ENCODE measurements at regions not wholly inside any gene's neighbourhood (a gene's known extent, or its start where the extent isn't known, plus 50 kb on each side); places are given as distances from the start of the nearest gene placed in this dataset.

GRCh38 chr2:221106241-221106640 is 465.9 kb downstream of the EPHA4 start:
- no peaks in the 10 kb centered on the region for H3K36me3 Mint-ChIP-seq (ENCODE audit: insufficient read depth, unreplicated experiment)
- CTCF ChIA-PET, result no interaction called here
- no peaks in the 10 kb centered on the region for H3K9me3 Mint-ChIP-seq (ENCODE audit: unreplicated experiment)
- H3K4me1 Mint-ChIP-seq (ENCODE audit: insufficient read depth, unreplicated experiment), result peaks cover 15% of the 10 kb centered on the region
- H3K27ac Mint-ChIP-seq (ENCODE audit: low read depth, unreplicated experiment), result no peak overlapping the region
- intact Hi-C loops (cut with micrococcal nuclease), result no loop called here
- no peak for DNase-seq (ENCODE audit: unreplicated experiment)
- TF ChIP-seq, protein P1, sequence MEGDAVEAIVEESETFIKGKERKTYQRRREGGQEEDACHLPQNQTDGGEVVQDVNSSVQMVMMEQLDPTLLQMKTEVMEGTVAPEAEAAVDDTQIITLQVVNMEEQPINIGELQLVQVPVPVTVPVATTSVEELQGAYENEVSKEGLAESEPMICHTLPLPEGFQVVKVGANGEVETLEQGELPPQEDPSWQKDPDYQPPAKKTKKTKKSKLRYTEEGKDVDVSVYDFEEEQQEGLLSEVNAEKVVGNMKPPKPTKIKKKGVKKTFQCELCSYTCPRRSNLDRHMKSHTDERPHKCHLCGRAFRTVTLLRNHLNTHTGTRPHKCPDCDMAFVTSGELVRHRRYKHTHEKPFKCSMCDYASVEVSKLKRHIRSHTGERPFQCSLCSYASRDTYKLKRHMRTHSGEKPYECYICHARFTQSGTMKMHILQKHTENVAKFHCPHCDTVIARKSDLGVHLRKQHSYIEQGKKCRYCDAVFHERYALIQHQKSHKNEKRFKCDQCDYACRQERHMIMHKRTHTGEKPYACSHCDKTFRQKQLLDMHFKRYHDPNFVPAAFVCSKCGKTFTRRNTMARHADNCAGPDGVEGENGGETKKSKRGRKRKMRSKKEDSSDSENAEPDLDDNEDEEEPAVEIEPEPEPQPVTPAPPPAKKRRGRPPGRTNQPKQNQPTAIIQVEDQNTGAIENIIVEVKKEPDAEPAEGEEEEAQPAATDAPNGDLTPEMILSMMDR (IDR thresholded peaks at IDR 0.05; ENCODE audit: unreplicated experiment), result no peak
- no TSS peak for BruUV-seq (replicated peaks)
- POLR2A ChIA-PET, result no interaction called here
- no peak overlapping the region for H3K4me3 Mint-ChIP-seq (ENCODE audit: unreplicated experiment)
- H3K27me3 Mint-ChIP-seq (ENCODE audit: insufficient read depth, unreplicated experiment), result no peaks in the 10 kb centered on the region

- ChIA-PET CTCF (no interaction called here), POLR2A (interaction anchor here (0.5 to 0.7 kb wide), 2 partner anchors 11 to 71 kb away, joined by 3 read pairs; no protein-coding TSS in a partner anchor)
- TF ChIP-seq, protein P1 (IDR thresholded peaks at IDR 0.05; ENCODE audit: unreplicated experiment), result no peak
- intact Hi-C loops (cut with micrococcal nuclease), result no loop called here
- no peak for DNase-seq (ENCODE audit: unreplicated experiment)
- Mint-ChIP-seq H3K4me1 (ENCODE audit: insufficient read depth, unreplicated experiment) (peaks cover 15% of the 10 kb centered on the region), H3K9me3 (ENCODE audit: unreplicated experiment) (no peaks in the 10 kb centered on the region), H3K27me3 (ENCODE audit: insufficient read depth, unreplicated experiment) (no peaks in the 10 kb centered on the region), H3K27ac (ENCODE audit: low read depth, unreplicated experiment) (no peak overlapping the region), H3K4me3 (ENCODE audit: unreplicated experiment) (no peak overlapping the region), H3K36me3 (ENCODE audit: insufficient read depth, unreplicated experiment) (no peaks in the 10 kb centered on the region)
- BruUV-seq (replicated peaks), result no TSS peak
These were observed 464.7 kb downstream of the EPHA4 start for GRCh38 chr2:221107424-221107823.

DNA sequence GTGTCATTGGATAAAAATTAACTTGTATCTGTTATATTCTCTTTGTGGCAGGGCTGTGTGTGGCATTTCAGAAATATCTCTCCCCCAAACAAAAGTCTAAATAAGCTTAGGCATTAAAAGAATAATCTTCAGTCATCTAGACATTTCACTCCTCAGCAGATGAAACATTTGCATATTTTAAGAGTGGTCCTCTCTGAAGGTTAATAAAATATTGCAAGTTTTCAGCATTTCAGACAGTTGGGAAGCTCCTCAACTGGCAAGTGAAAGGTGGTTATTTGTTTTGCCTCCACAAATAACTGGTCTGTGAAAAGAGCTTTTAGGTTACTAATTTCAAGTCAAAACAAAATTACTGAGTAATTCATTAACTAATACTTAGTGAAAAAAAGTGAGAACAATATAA is 462.6 kb downstream of the EPHA4 start:
- ChIA-PET CTCF (interaction anchor here (0.6 to 1.3 kb wide), 3 partner anchors 20 to 861 kb away, joined by 3 to 4 read pairs (median 3); no protein-coding TSS in a partner anchor), POLR2A (interaction anchor here (0.7 to 1.3 kb wide), 2 partner anchors 10 to 13 kb away, joined by 3 to 7 read pairs; no protein-coding TSS in a partner anchor)
- H3K27ac Mint-ChIP-seq (ENCODE audit: low read depth, unreplicated experiment), result no peak overlapping the region
- intact Hi-C loops (cut with micrococcal nuclease), result no loop called here
- no peaks in the 10 kb centered on the region for H3K36me3 Mint-ChIP-seq (ENCODE audit: insufficient read depth, unreplicated experiment)
- TF ChIP-seq, protein P1 (IDR thresholded peaks at IDR 0.05; ENCODE audit: unreplicated experiment), result no peak
- H3K4me3 Mint-ChIP-seq (ENCODE audit: unreplicated experiment), result no peak overlapping the region
- no peaks in the 10 kb centered on the region for H3K27me3 Mint-ChIP-seq (ENCODE audit: insufficient read depth, unreplicated experiment)
- DNase-seq (ENCODE audit: unreplicated experiment), result no peak
- H3K4me1 Mint-ChIP-seq (ENCODE audit: insufficient read depth, unreplicated experiment), result peaks cover 1% of the 10 kb centered on the region
- BruUV-seq (replicated peaks), result no TSS peak
- H3K9me3 Mint-ChIP-seq (ENCODE audit: unreplicated experiment), result no peaks in the 10 kb centered on the region

- ChIA-PET CTCF (no interaction called here), POLR2A (no interaction called here)
- BruUV-seq (replicated peaks), result no TSS peak
- no peak for DNase-seq (ENCODE audit: unreplicated experiment)
- H3K4me3 Mint-ChIP-seq (ENCODE audit: unreplicated experiment), result no peak overlapping the region
- H3K36me3 Mint-ChIP-seq (ENCODE audit: insufficient read depth, unreplicated experiment), result no peaks in the 10 kb centered on the region
- intact Hi-C loops (cut with micrococcal nuclease), result no loop called here
- no peaks in the 10 kb centered on the region for H3K27me3 Mint-ChIP-seq (ENCODE audit: insufficient read depth, unreplicated experiment)
- TF ChIP-seq, protein P1 (IDR thresholded peaks at IDR 0.05; ENCODE audit: unreplicated experiment), result no peak
- no peak overlapping the region for H3K27ac Mint-ChIP-seq (ENCODE audit: low read depth, unreplicated experiment)
- H3K4me1 Mint-ChIP-seq (ENCODE audit: insufficient read depth, unreplicated experiment), result no peaks in the 10 kb centered on the region
- H3K9me3 Mint-ChIP-seq (ENCODE audit: unreplicated experiment), result no peaks in the 10 kb centered on the region
These were observed 460.4 kb downstream of the EPHA4 start for GRCh38 chr2:221111739-221112138.
